ENCODE measurements at regions not wholly inside any gene's neighbourhood (a gene's known extent, or its start where the extent isn't known, plus 50 kb on each side); places are given as distances from the start of the nearest gene placed in this dataset.

DNA sequence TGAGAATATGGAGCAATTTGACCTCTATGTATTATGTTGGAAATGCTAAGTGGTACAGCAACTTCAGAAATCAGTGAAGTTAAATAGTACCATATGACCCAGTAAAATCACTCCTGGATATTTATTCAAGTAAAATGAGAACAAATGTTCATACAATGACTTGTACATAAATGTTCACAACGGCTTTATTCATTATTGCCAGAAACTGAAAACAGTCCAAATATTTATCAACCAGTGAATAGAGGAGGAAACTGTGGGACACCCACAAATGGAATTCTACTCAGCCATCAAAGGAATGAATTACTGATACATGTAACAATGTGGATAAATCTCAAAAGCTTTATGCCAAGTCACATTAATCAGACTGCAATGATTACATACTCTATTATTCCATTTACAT, 416.3 kb downstream of the AASDHPPT start:
- intact Hi-C loops (cut with DNase I): no loop called here
- DNase-seq (ENCODE audit: low spot score): no peak
- Histone ChIP-seq H3K27me3 (replicated peaks; ENCODE audit: insufficient read depth) (no peaks in the 10 kb centered on the region), H3K36me3 (no peaks in the 10 kb centered on the region), H3K9me3 (no peaks in the 10 kb centered on the region), H3K4me1 (replicated peaks) (no peaks in the 10 kb centered on the region), H3K4me3 (no peak overlapping the region), H3K27ac (no peak overlapping the region)
- 37% methylated on average over 1 of the region's 1 CpG for WGBS
- TF ChIP-seq POLR2AphosphoS5 (IDR thresholded peaks at IDR 0.05) (no peak), POLR2A (IDR thresholded peaks at IDR 0.05) (no peak)
- TF ChIP-seq, protein P1, sequence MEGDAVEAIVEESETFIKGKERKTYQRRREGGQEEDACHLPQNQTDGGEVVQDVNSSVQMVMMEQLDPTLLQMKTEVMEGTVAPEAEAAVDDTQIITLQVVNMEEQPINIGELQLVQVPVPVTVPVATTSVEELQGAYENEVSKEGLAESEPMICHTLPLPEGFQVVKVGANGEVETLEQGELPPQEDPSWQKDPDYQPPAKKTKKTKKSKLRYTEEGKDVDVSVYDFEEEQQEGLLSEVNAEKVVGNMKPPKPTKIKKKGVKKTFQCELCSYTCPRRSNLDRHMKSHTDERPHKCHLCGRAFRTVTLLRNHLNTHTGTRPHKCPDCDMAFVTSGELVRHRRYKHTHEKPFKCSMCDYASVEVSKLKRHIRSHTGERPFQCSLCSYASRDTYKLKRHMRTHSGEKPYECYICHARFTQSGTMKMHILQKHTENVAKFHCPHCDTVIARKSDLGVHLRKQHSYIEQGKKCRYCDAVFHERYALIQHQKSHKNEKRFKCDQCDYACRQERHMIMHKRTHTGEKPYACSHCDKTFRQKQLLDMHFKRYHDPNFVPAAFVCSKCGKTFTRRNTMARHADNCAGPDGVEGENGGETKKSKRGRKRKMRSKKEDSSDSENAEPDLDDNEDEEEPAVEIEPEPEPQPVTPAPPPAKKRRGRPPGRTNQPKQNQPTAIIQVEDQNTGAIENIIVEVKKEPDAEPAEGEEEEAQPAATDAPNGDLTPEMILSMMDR (IDR thresholded peaks at IDR 0.05): no peak

DNA sequence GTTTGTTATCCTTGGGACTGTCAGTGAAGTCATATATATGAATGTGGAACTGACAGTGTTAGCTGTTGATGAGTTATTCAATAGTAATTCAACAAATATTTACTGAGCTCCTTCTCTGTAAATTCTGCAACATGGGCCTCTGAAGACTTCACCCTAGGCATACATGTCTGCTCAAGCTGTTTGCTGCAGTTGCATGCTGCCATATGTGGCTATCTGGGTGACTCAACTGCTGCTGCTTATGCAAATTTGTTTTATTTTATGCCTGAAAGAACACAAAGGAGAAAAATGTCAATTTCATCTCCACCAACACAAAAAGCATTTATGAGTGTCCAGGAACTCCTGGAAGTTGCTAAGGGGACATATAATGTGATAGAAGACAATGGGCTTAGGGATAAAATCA, 417.6 kb downstream of the AASDHPPT start:
- intact Hi-C loops (cut with DNase I): no loop called here
- Histone ChIP-seq H3K27me3 (replicated peaks; ENCODE audit: insufficient read depth) (no peaks in the 10 kb centered on the region), H3K36me3 (no peaks in the 10 kb centered on the region), H3K27ac (no peak overlapping the region), H3K4me1 (replicated peaks) (no peaks in the 10 kb centered on the region), H3K4me3 (no peak overlapping the region), H3K9me3 (no peaks in the 10 kb centered on the region)
- no peak for DNase-seq (ENCODE audit: low spot score)
- TF ChIP-seq POLR2A (IDR thresholded peaks at IDR 0.05): no peak

DNA sequence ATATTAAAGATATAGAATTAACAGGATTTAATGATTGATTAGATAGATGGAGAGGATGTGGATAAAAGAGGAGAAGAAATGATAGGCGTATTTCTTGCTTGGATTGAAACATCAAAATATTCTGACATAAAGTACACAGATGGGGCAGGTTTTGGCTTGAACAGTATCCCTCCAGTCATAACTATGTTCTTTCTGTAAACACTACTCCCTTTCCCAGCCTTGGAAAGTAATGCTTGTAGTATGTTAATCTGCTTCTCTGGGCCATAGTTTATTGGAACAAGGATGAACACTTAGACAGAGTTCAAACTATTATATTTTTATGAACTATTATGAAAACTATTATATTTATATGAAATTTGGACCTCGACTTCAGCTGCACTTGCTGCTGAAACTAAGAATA, 419.2 kb downstream of the AASDHPPT start:
- DNase-seq (ENCODE audit: low spot score): no peak
- no peaks in the 10 kb centered on the region for H3K9me3 ChIP-seq
- no peak overlapping the region for H3K27ac ChIP-seq
- H3K36me3 ChIP-seq: no peaks in the 10 kb centered on the region
- 39% methylated on average over 2 of the region's 2 CpGs for WGBS
- H3K27me3 ChIP-seq (replicated peaks; ENCODE audit: insufficient read depth): no peaks in the 10 kb centered on the region
- TF ChIP-seq POLR2AphosphoS5 (IDR thresholded peaks at IDR 0.05) (no peak), POLR2A (IDR thresholded peaks at IDR 0.05) (no peak)
- TF ChIP-seq, protein P1 (IDR thresholded peaks at IDR 0.05): no peak
- H3K4me3 ChIP-seq: no peak overlapping the region
- intact Hi-C loops (cut with DNase I): no loop called here
- H3K4me1 ChIP-seq (replicated peaks): no peaks in the 10 kb centered on the region

DNA sequence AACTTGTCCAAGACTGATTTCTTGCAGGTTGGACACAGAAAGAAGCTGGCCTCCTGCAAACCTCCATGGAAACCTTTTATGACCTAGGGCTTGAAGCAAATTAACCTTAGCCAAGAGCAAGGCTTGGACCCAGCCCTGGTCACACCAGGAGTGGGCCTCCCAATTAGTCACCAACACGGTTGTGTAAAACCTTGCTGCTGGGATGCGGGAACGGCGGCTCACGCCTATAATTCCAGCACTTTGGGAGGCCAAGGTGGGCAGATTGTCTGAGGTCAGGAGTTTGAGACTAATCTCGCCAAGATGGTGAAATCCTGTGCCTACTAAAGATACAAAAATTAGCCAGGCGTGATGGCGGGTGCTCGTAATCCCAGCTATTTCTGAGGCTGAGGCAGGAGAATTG, 419.9 kb downstream of the AASDHPPT start:
- Histone ChIP-seq H3K4me1 (replicated peaks) (no peaks in the 10 kb centered on the region), H3K4me3 (no peak overlapping the region), H3K27me3 (replicated peaks; ENCODE audit: insufficient read depth) (no peaks in the 10 kb centered on the region), H3K36me3 (no peaks in the 10 kb centered on the region), H3K9me3 (no peaks in the 10 kb centered on the region), H3K27ac (no peak overlapping the region)
- no peak for TF ChIP-seq POLR2AphosphoS5 (IDR thresholded peaks at IDR 0.05)
- TF ChIP-seq, protein P1 (IDR thresholded peaks at IDR 0.05): no peak
- intact Hi-C loops (cut with DNase I): no loop called here
- DNase-seq (ENCODE audit: low spot score): no peak
- 91% methylated on average over 9 of the region's 9 CpGs for WGBS

DNA sequence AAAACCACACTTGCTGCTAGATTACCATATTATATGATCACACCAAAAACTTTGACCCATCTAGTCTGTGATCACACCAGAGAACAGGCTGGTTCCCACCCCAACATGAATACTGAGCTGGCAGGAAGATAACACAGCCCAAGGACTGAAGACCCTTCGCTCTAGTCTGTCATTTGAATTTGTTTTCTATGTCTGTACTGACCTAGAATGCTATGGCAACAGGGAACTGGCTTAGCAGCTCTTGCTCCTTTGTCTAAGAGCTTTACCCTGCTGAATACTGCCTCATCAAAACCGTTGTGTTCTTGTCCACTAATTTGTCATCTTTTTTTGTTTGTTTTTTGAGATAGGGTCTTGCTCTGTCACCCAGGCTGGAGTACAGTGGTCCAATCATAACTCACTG, 420.4 kb downstream of the AASDHPPT start:
- no peaks in the 10 kb centered on the region for H3K4me1 ChIP-seq (replicated peaks)
- H3K27ac ChIP-seq: no peak overlapping the region
- TF ChIP-seq POLR2AphosphoS5 (IDR thresholded peaks at IDR 0.05) (no peak), POLR2A (IDR thresholded peaks at IDR 0.05) (no peak)
- TF ChIP-seq, protein P1 (IDR thresholded peaks at IDR 0.05): no peak
- H3K36me3 ChIP-seq: no peaks in the 10 kb centered on the region
- no peak overlapping the region for H3K4me3 ChIP-seq
- no peaks in the 10 kb centered on the region for H3K27me3 ChIP-seq (replicated peaks; ENCODE audit: insufficient read depth)
- DNase-seq (ENCODE audit: low spot score): no peak
- intact Hi-C loops (cut with DNase I): no loop called here
- WGBS: 48% methylated on average over 2 of the region's 2 CpGs
- H3K9me3 ChIP-seq: no peaks in the 10 kb centered on the region

Data from prostate gland (tissue), 2 donors.